Common myeloid progenitor, CD34-positive (primary cell): ENCODE measurements at regions not wholly inside any gene's neighbourhood (a gene's known extent, or its start where the extent isn't known, plus 50 kb on each side); places are given as distances from the start of the nearest gene placed in this dataset.

Experiments
- CTCF ChIA-PET: fragments of 350-600 bp; sonication (Branson Sonifier 250); formaldehyde crosslinking; loops from one replicate; lab custom pipeline; 2021; ENCODE audit warnings: antibody characterized with exemption; lab: Charles Lee
- POLR2A ChIA-PET: fragments of 350-600 bp; sonication (Branson Sonifier 250); formaldehyde crosslinking; loops from one replicate; lab custom pipeline; 2021; ENCODE audit warnings: antibody characterized with exemption; lab: Charles Lee
- DNase-seq, 3 donors: peaks; one replicate each; pipeline versions ENCODE4 v3.0.0 to v3.0.0-alpha.2; 2013
- H3K27ac ChIP-seq, 2 experiments: 1 replicate in 1 of 2; 2 replicates in 1 of 2; pipeline ENCODE4 v1.7.0; 2013; ENCODE audit warnings: inconsistent platforms in 2 of 2, low read length in 2 of 2, mild to moderate bottlenecking in 2 of 2, low read depth in 1 of 2, moderate library complexity in 1 of 2; ENCODE audit not compliant: severe bottlenecking in 2 of 2, insufficient read depth in 1 of 2, poor library complexity in 1 of 2
- H3K27me3 ChIP-seq, 5 experiments: replicated peaks in 2 of 5; 1 replicate in 3 of 5; 2 replicates in 2 of 5; pipeline versions ENCODE4 v1.6.1 to v1.7.0; 2013; ENCODE audit warnings: low read length in 4 of 5, mild to moderate bottlenecking in 2 of 5, moderate library complexity in 2 of 5, inconsistent platforms in 1 of 5; ENCODE audit not compliant: insufficient read depth in 5 of 5, control insufficient read depth in 4 of 5
- H3K36me3 ChIP-seq, 4 experiments: 1 replicate in 2 of 4; 2 replicates in 2 of 4; pipeline versions ENCODE4 v1.6.1 to v1.7.0; 2013; ENCODE audit warnings: low read length in 3 of 4, control low read depth in 1 of 4, mild to moderate bottlenecking in 1 of 4; ENCODE audit not compliant: control insufficient read depth in 4 of 4, insufficient read depth in 4 of 4
- H3K4me1 ChIP-seq, 4 experiments: 1 replicate in 3 of 4; 2 replicates in 1 of 4; pipeline versions ENCODE4 v1.6.1 to v1.7.1; 2013; ENCODE audit warnings: low read length in 3 of 4, mild to moderate bottlenecking in 3 of 4, control low read depth in 1 of 4, inconsistent platforms in 1 of 4, moderate library complexity in 1 of 4; ENCODE audit not compliant: control insufficient read depth in 4 of 4, insufficient read depth in 4 of 4; ENCODE audit errors: control extremely low read depth in 1 of 4
- H3K4me3 ChIP-seq, 7 experiments: 1 replicate in 4 of 7; 2 replicates in 3 of 7; pipeline versions ENCODE4 v1.5.1 to v1.7.0; 2013; ENCODE audit warnings: mild to moderate bottlenecking in 7 of 7, low read length in 6 of 7, moderate library complexity in 6 of 7, inconsistent platforms in 2 of 7, low read depth in 2 of 7, control low read depth in 1 of 7; ENCODE audit not compliant: insufficient read depth in 4 of 7, control insufficient read depth in 1 of 7; ENCODE audit errors: extremely low read depth in 1 of 7
- H3K9me3 ChIP-seq, 5 experiments: 1 replicate in 4 of 5; 2 replicates in 1 of 5; pipeline versions ENCODE4 v1.6.1 to v1.7.1; 2013; ENCODE audit warnings: low read length in 4 of 5, mild to moderate bottlenecking in 2 of 5, inconsistent platforms in 1 of 5, low read depth in 1 of 5, moderate library complexity in 1 of 5; ENCODE audit not compliant: control insufficient read depth in 4 of 5, insufficient read depth in 2 of 5; ENCODE audit errors: control extremely low read depth in 1 of 5
- WGBS: methylation state at CpG from one replicate; pipeline ENCODE4 v1.1.5; 2013; ENCODE audit not compliant: insufficient coverage; 5-methylcytosine and 5-hydroxymethylcytosine counted together

- H3K27me3 ChIP-seq: no peaks in the 10 kb centered on the region
- ChIA-PET CTCF (no interaction called here), POLR2A (no interaction called here)
- 91% methylated on average over 3 of the region's 5 CpGs for WGBS
- H3K4me1 ChIP-seq: no peaks in the 10 kb centered on the region
- no peaks in the 10 kb centered on the region for H3K9me3 ChIP-seq
- no peak for DNase-seq
- H3K36me3 ChIP-seq: no peaks in the 10 kb centered on the region
- H3K27ac ChIP-seq: no peak overlapping the region
- H3K4me3 ChIP-seq: no peak overlapping the region
Observed at GRCh38 chr2:19109518-19109917, 248.9 kb downstream of the OSR1 start.

- CTCF ChIA-PET: no interaction called here
- Histone ChIP-seq H3K27ac (no peak overlapping the region), H3K27me3 (peaks cover 0 to 2% (median 0%) of the 10 kb centered on the region in 5 experiments), H3K4me1 (no peaks in the 10 kb centered on the region), H3K9me3 (no peaks in the 10 kb centered on the region), H3K4me3 (no peak overlapping the region), H3K36me3 (no peaks in the 10 kb centered on the region)
- no peak for DNase-seq
- 90% methylated on average over 1 of the region's 1 CpG for WGBS
- POLR2A ChIA-PET: no interaction called here
Observed at GRCh38 chr2:19106376-19106775, 252.0 kb downstream of the OSR1 start.

- no peak for DNase-seq
- WGBS: 92% methylated on average over 3 of the region's 4 CpGs
- CTCF ChIA-PET: no interaction called here
- Histone ChIP-seq H3K36me3 (no peaks in the 10 kb centered on the region), H3K4me1 (no peaks in the 10 kb centered on the region), H3K27me3 (peaks cover 0 to 2% (median 0%) of the 10 kb centered on the region in 5 experiments), H3K9me3 (no peaks in the 10 kb centered on the region), H3K4me3 (no peak overlapping the region), H3K27ac (no peak overlapping the region)
- POLR2A ChIA-PET: no interaction called here
Observed at GRCh38 chr2:19104503-19104902, 253.9 kb downstream of the OSR1 start.

- peaks cover 0 to 2% (median 0%) of the 10 kb centered on the region in 5 experiments for H3K27me3 ChIP-seq
- DNase-seq: no peak
- H3K27ac ChIP-seq: no peak overlapping the region
- no peaks in the 10 kb centered on the region for H3K36me3 ChIP-seq
- no peaks in the 10 kb centered on the region for H3K4me1 ChIP-seq
- 94% methylated on average over 2 of the region's 4 CpGs for WGBS
- H3K9me3 ChIP-seq: no peaks in the 10 kb centered on the region
- H3K4me3 ChIP-seq: no peak overlapping the region
- POLR2A ChIA-PET: no interaction called here
- CTCF ChIA-PET: no interaction called here
Observed at GRCh38 chr2:19102696-19103423, 255.6 kb downstream of the OSR1 start.

GRCh38 chr2:19101968-19102367 lies 256.5 kb downstream of the OSR1 start:
- no peaks in the 10 kb centered on the region for H3K4me1 ChIP-seq

GRCh38 chr2:19100570-19100969 lies 257.9 kb downstream of the OSR1 start:
- Histone ChIP-seq H3K4me1 (no peaks in the 10 kb centered on the region), H3K36me3 (no peaks in the 10 kb centered on the region), H3K9me3 (no peaks in the 10 kb centered on the region), H3K27me3 (peaks cover 0 to 2% (median 0%) of the 10 kb centered on the region in 5 experiments), H3K4me3 (no peak overlapping the region), H3K27ac (no peak overlapping the region)
- no peak for DNase-seq
- WGBS: 100% methylated on average over 2 of the region's 2 CpGs
- CTCF ChIA-PET: no interaction called here
- POLR2A ChIA-PET: no interaction called here

More at GRCh38 chr2:19101968-19102367, 256.5 kb downstream of the OSR1 start:
- Histone ChIP-seq H3K27ac (no peak overlapping the region), H3K4me3 (no peak overlapping the region), H3K27me3 (peaks cover 0 to 2% (median 0%) of the 10 kb centered on the region in 5 experiments), H3K9me3 (no peaks in the 10 kb centered on the region), H3K36me3 (no peaks in the 10 kb centered on the region)
- ChIA-PET POLR2A (no interaction called here), CTCF (no interaction called here)
- WGBS: 50% methylated on average over 2 of the region's 3 CpGs
- no peak for DNase-seq

- DNase-seq: no peak
- ChIA-PET CTCF (no interaction called here), POLR2A (no interaction called here)
- 0% methylated on average over 1 of the region's 3 CpGs for WGBS
- Histone ChIP-seq H3K9me3 (no peaks in the 10 kb centered on the region), H3K4me3 (no peak overlapping the region), H3K27ac (no peak overlapping the region), H3K36me3 (no peaks in the 10 kb centered on the region), H3K4me1 (no peaks in the 10 kb centered on the region), H3K27me3 (peaks cover 0 to 2% (median 0%) of the 10 kb centered on the region in 5 experiments)
Observed at GRCh38 chr2:19099181-19099580, 259.2 kb downstream of the OSR1 start.
